Brain microvascular endothelial cell (primary cell): ENCODE measurements at regions not wholly inside any gene's neighbourhood (a gene's known extent, or its start where the extent isn't known, plus 50 kb on each side); places are given as distances from the start of the nearest gene placed in this dataset.
"Not testable (repeated sequence)": the region's sequence is repeated elsewhere in the genome, so short reads cannot be mapped to it uniquely, and the experiment has no call there.

Source experiments
- DNase-seq: peaks from one replicate; pipeline ENCODE4 v3.0.0-alpha.2; 2020
- H3K27ac ChIP-seq: fragments of 250-450 bp; sonication (Bioruptor Pico); 2 replicates; pipeline ENCODE4 v1.5.1; 2020; ENCODE audit warnings: mild to moderate bottlenecking, moderate library complexity
- H3K27me3 ChIP-seq: fragments of 250-450 bp; sonication (Bioruptor Pico); replicated peaks from 2 replicates; pipeline ENCODE4 v1.5.1; 2020; ENCODE audit warnings: mild to moderate bottlenecking
- H3K36me3 ChIP-seq: fragments of 250-450 bp; sonication (Bioruptor Pico); replicated peaks from 2 replicates; pipeline ENCODE4 v1.5.1; 2020; ENCODE audit warnings: mild to moderate bottlenecking
- H3K4me3 ChIP-seq: 2 replicates; pipeline ENCODE4 v1.5.1; 2011; ENCODE audit warnings: low read depth, mild to moderate bottlenecking, control low read depth, low read length, moderate library complexity
- CTCF ChIP-seq: IDR thresholded peaks from 2 replicates; pipeline ENCODE4 v1.5.1; 2011; ENCODE audit warnings: low read depth, mild to moderate bottlenecking, moderate library complexity, low read length, control low read depth, inconsistent platforms; ENCODE audit errors: missing control alignments
- in situ Hi-C: cut with HindIII; loops from 2 replicates; pipeline ENCODE4 v1.10.0; 2017; ENCODE audit warnings: low sequenced_read_pairs, low pct_ligation_motif_present

GRCh38 chr2:14994721-14995120 is 362.2 kb downstream of the LRATD1 start:
- TF ChIP-seq CTCF = no peak
- DNase-seq = no peak

GRCh38 chr2:14996351-14997014 is 364.0 kb downstream of the LRATD1 start:
- no peak overlapping the region for H3K27ac ChIP-seq
- no peak for TF ChIP-seq CTCF
- in situ Hi-C loops = no loop called here
- H3K4me3 ChIP-seq = no peak overlapping the region
- H3K27me3 ChIP-seq = no peaks in the 10 kb centered on the region
- no peaks in the 10 kb centered on the region for H3K36me3 ChIP-seq
- DNase-seq = no peak

More at GRCh38 chr2:14994721-14995120, 362.2 kb downstream of the LRATD1 start:
- Histone ChIP-seq H3K27me3 (no peaks in the 10 kb centered on the region), H3K4me3 (no peak overlapping the region), H3K27ac (no peak overlapping the region), H3K36me3 (no peaks in the 10 kb centered on the region)
- in situ Hi-C loops = no loop called here

- TF ChIP-seq CTCF = no peak
- DNase-seq = no peak
- H3K4me3 ChIP-seq = no peak overlapping the region
- no peaks in the 10 kb centered on the region for H3K27me3 ChIP-seq
- H3K27ac ChIP-seq = no peak overlapping the region
- in situ Hi-C loops = no loop called here
- no peaks in the 10 kb centered on the region for H3K36me3 ChIP-seq
Observed at GRCh38 chr2:14998546-14998945, 366.0 kb downstream of the LRATD1 start.

- no peak for TF ChIP-seq CTCF
- H3K27ac ChIP-seq = no peak overlapping the region
- H3K36me3 ChIP-seq = no peaks in the 10 kb centered on the region
- no peak overlapping the region for H3K4me3 ChIP-seq
- DNase-seq = no peak
- in situ Hi-C loops = no loop called here
- H3K27me3 ChIP-seq = no peaks in the 10 kb centered on the region
Observed at GRCh38 chr2:14999114-14999661, 366.7 kb downstream of the LRATD1 start.

- H3K4me3 ChIP-seq, H3K27ac ChIP-seq, H3K36me3 ChIP-seq, DNase-seq, H3K27me3 ChIP-seq, in situ Hi-C loops: not testable (repeated sequence)
Observed at GRCh38 chr2:15002519-15002918, 370.0 kb downstream of the LRATD1 start.

- H3K36me3 ChIP-seq = no peaks in the 10 kb centered on the region
- no peak for TF ChIP-seq CTCF
- DNase-seq = no peak
- H3K27ac ChIP-seq = no peak overlapping the region
- no peaks in the 10 kb centered on the region for H3K27me3 ChIP-seq
- H3K4me3 ChIP-seq = no peak overlapping the region
- in situ Hi-C loops = no loop called here
Observed at GRCh38 chr2:15006667-15007066, 374.1 kb downstream of the LRATD1 start.
